ENCODE measurements at regions not wholly inside any gene's neighbourhood (a gene's known extent, or its start where the extent isn't known, plus 50 kb on each side); places are given as distances from the start of the nearest gene placed in this dataset.

DNA sequence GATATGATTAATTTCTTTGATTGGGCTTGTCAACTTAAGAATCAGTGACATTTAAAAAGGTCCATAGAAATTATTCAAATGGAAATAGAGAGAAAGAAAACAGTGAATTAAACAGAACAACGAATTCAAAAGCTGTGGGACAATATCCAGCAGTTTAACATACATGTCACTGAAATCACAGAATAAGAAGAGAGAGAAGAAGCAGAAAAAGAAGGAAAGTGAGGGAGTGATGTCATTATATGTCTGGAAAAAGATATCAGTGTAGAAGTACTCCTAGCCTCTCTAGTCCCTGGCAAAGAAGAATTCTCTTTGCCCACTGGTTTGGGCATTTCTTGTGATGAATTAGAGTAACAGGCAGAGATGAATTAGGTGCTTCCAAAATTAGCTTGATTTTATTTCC, 109.2 kb upstream of the ABCA1 start:
- ChIA-PET CTCF (no interaction called here), POLR2A (no interaction called here)
- Mint-ChIP-seq H3K27ac (no peak overlapping the region), H3K36me3 (ENCODE audit: low read depth) (peaks cover 1% of the 10 kb centered on the region), H3K4me1 (peaks cover 3% of the 10 kb centered on the region), H3K9me3 (peaks cover 17% of the 10 kb centered on the region), H3K4me3 (no peak overlapping the region), H3K27me3 (peaks cover 2% of the 10 kb centered on the region)
- DNase-seq (no peak), ATAC-seq (ENCODE audit: low read depth) (no peak)
- intact Hi-C loops (cut with micrococcal nuclease): no loop called here
- TF ChIP-seq, protein P1, sequence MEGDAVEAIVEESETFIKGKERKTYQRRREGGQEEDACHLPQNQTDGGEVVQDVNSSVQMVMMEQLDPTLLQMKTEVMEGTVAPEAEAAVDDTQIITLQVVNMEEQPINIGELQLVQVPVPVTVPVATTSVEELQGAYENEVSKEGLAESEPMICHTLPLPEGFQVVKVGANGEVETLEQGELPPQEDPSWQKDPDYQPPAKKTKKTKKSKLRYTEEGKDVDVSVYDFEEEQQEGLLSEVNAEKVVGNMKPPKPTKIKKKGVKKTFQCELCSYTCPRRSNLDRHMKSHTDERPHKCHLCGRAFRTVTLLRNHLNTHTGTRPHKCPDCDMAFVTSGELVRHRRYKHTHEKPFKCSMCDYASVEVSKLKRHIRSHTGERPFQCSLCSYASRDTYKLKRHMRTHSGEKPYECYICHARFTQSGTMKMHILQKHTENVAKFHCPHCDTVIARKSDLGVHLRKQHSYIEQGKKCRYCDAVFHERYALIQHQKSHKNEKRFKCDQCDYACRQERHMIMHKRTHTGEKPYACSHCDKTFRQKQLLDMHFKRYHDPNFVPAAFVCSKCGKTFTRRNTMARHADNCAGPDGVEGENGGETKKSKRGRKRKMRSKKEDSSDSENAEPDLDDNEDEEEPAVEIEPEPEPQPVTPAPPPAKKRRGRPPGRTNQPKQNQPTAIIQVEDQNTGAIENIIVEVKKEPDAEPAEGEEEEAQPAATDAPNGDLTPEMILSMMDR (IDR thresholded peaks at IDR 0.05): no peak

DNA sequence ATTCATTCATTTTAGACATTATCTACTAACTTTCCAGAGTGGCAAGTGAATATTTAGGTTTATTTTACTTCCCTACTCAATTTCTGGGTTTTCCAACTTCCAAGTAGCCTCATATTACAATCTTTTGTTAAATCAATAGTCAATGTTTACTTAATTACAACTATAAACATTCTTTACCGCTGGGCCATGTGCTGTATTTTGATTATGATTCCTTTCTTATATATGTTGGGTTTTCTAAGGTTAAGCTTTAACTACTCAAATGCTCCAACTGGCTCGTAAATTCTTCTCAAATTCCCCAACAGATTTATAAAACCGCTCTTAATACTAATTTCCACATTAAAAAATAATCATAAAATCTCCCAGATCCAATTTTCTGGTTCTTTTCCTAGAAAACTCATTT, 110.1 kb upstream of the ABCA1 start:
- POLR2A ChIA-PET: no interaction called here
- CTCF ChIA-PET: no interaction called here

DNA sequence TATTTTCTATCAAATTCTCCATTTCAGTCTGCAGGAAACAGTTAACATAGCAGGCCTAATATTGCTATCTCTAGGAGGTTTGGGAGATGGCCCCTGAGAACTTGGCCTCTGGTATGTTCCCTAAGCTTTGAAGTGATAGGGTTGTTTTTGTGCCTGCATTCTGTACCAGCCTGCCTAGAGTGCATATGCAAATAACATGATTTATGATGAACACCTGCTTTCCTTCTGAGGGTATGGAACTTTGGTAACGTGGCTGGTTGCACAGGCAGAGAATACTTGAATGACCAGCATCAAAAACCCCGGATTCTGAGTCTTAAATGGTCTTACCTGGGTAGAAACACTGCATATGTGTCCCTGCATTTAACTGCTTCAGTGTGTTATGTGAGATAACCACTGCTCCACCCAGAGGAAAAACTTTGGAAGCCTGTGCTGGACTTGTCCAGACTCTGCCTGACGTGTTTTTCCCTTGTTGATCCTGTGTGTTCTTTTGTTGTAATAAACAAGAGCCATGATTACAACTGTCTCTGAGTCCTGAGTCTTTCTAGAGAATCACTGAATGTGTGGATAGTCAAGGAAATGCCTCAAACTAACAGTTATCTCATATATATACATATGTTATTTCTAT, 111.3 kb upstream of the ABCA1 start:
- peaks cover 3% of the 10 kb centered on the region for H3K4me1 Mint-ChIP-seq
- H3K36me3 Mint-ChIP-seq (ENCODE audit: low read depth): no peaks in the 10 kb centered on the region
- TF ChIP-seq, protein P1 (IDR thresholded peaks at IDR 0.05): no peak
- H3K27me3 Mint-ChIP-seq: peaks cover 5% of the 10 kb centered on the region
- H3K9me3 Mint-ChIP-seq: peaks cover 13% of the 10 kb centered on the region
- intact Hi-C loops (cut with micrococcal nuclease): no loop called here
- no peak for ATAC-seq (ENCODE audit: low read depth)
- no peak overlapping the region for H3K4me3 Mint-ChIP-seq
- ChIA-PET CTCF (no interaction called here), POLR2A (no interaction called here)
- no peak for DNase-seq
- H3K27ac Mint-ChIP-seq: no peak overlapping the region

More for the DNA sequence above, 110.1 kb upstream of the ABCA1 start:
- ATAC-seq (ENCODE audit: low read depth) (no peak), DNase-seq (no peak)
- Mint-ChIP-seq H3K9me3 (peaks cover 17% of the 10 kb centered on the region), H3K27me3 (peaks cover 2% of the 10 kb centered on the region), H3K4me1 (peaks cover 3% of the 10 kb centered on the region), H3K4me3 (no peak overlapping the region), H3K27ac (no peak overlapping the region), H3K36me3 (ENCODE audit: low read depth) (peaks cover 1% of the 10 kb centered on the region)
- TF ChIP-seq, protein P1 (IDR thresholded peaks at IDR 0.05): no peak
- intact Hi-C loops (cut with micrococcal nuclease): no loop called here

DNA sequence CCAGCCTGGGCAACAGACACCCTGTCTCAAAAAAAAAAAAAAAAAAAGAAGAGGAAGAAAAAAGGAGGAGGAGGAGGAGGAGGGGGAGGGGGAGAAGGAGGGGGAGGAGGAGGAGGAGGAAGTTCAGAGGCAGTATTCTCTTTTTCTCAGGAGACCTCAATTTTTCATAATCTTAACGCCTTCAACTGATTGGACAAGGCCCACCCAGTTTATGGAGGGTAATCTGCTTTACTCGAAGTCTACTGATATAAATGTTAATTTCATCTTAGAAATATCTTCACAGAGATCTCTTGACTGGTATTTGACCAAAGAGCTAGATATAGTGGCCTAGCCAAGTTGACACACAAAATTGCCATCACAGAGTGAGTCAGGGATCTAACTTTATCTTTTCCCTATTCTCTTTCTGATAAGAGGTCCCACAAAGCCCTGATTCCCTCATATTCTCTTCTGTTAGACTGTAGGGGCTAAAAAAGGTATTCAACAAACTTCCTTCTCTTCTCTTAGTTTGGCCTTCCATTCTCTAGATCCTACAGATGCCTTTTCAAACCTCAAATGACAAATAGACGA, 115.5 kb upstream of the ABCA1 start:
- H3K27me3 Mint-ChIP-seq: peaks cover 4% of the 10 kb centered on the region
- TF ChIP-seq, protein P1 (IDR thresholded peaks at IDR 0.05): no peak
- POLR2A ChIA-PET: no interaction called here
- intact Hi-C loops (cut with micrococcal nuclease): no loop called here
- no peak overlapping the region for H3K27ac Mint-ChIP-seq
- CTCF ChIA-PET: no interaction called here
- DNase-seq (no peak), ATAC-seq (ENCODE audit: low read depth) (no peak)
- no peaks in the 10 kb centered on the region for H3K9me3 Mint-ChIP-seq
- H3K36me3 Mint-ChIP-seq (ENCODE audit: low read depth): no peaks in the 10 kb centered on the region
- H3K4me3 Mint-ChIP-seq: no peak overlapping the region
- peaks cover 3% of the 10 kb centered on the region for H3K4me1 Mint-ChIP-seq

DNA sequence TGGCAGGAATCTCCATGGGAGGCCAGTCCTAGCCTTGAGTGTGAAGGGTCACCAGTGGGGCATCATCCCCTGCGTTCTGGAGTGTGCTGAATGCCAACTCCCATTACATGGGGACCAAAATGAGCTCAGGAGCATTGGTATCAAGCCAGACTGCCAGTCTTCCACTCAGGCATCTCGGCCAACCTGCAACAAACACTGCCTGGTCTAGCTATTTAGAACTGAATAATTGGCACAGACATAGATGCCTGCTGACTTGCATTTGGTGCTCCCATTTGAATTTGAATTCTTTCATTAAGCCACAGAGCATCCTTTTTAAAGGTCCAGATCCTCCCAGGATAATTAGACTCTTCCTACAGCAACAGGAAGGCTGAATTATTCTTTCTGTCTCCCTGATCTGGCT, 116.6 kb upstream of the ABCA1 start:
- intact Hi-C loops (cut with micrococcal nuclease): no loop called here

More for the DNA sequence above, 116.6 kb upstream of the ABCA1 start:
- Mint-ChIP-seq H3K9me3 (no peaks in the 10 kb centered on the region), H3K27ac (no peak overlapping the region), H3K27me3 (peaks cover 4% of the 10 kb centered on the region), H3K4me1 (no peaks in the 10 kb centered on the region), H3K36me3 (ENCODE audit: low read depth) (no peaks in the 10 kb centered on the region), H3K4me3 (no peak overlapping the region)
- CTCF ChIA-PET: no interaction called here
- POLR2A ChIA-PET: no interaction called here
- ATAC-seq (ENCODE audit: low read depth): no peak
- TF ChIP-seq, protein P1 (IDR thresholded peaks at IDR 0.05): no peak
- DNase-seq: no peak
